HG03378 (cell line): ENCODE measurements at regions not wholly inside any gene's neighbourhood (a gene's known extent, or its start where the extent isn't known, plus 50 kb on each side); places are given as distances from the start of the nearest gene placed in this dataset.
"Not testable (repeated sequence)": the region's sequence is repeated elsewhere in the genome, so short reads cannot be mapped to it uniquely, and the experiment has no call there.

Experiments
- ATAC-seq: cut with Tn5 transposase; IDR thresholded peaks from one replicate; pipeline ENCODE4 v1.9.1; 2021; ENCODE audit warnings: mild to moderate bottlenecking, moderate library complexity; ENCODE audit not compliant: unreplicated experiment

GRCh38 chr9:85487872-85488271, 253.9 kb downstream of the AGTPBP1 start:
- ATAC-seq = no peak

GRCh38 chr9:85484235-85484634, 257.5 kb downstream of the AGTPBP1 start:
- no peak for ATAC-seq

GRCh38 chr9:85483208-85483607, 258.5 kb downstream of the AGTPBP1 start:
- ATAC-seq = no peak

- no peak for ATAC-seq
Observed at GRCh38 chr9:85479305-85479704, 262.4 kb downstream of the AGTPBP1 start.

- no peak for ATAC-seq
Observed at GRCh38 chr9:85478847-85479246, 262.9 kb downstream of the AGTPBP1 start.

- ATAC-seq = not testable (repeated sequence)
Observed at GRCh38 chr9:85474896-85475295, 266.9 kb downstream of the AGTPBP1 start.

- no peak for ATAC-seq
Observed at GRCh38 chr9:85471791-85472190, 270.0 kb downstream of the AGTPBP1 start.

- no peak for ATAC-seq
Observed at GRCh38 chr9:85469041-85469440, 272.7 kb downstream of the AGTPBP1 start.

GRCh38 chr9:85466834-85467233, 274.9 kb downstream of the AGTPBP1 start:
- ATAC-seq = no peak

GRCh38 chr9:85458114-85458864, 283.5 kb downstream of the AGTPBP1 start:
- not testable (repeated sequence) for ATAC-seq

GRCh38 chr9:85453850-85454249, 287.9 kb downstream of the AGTPBP1 start:
- no peak for ATAC-seq

- ATAC-seq = no peak
Observed at GRCh38 chr9:85452841-85453240, 288.9 kb downstream of the AGTPBP1 start.

GRCh38 chr9:85451680-85452079, 290.1 kb downstream of the AGTPBP1 start:
- ATAC-seq = no peak

- no peak for ATAC-seq
Observed at GRCh38 chr9:85445887-85446286, 295.9 kb downstream of the AGTPBP1 start.

- ATAC-seq = no peak
Observed at GRCh38 chr9:85444243-85444642, 297.5 kb downstream of the AGTPBP1 start.

GRCh38 chr9:85443190-85443598, 298.6 kb downstream of the AGTPBP1 start:
- ATAC-seq = peak; percentile 47

GRCh38 chr9:85439791-85440190, 302.0 kb downstream of the AGTPBP1 start:
- ATAC-seq = no peak

- ATAC-seq = not testable (repeated sequence)
Observed at GRCh38 chr9:85433956-85434355, 307.8 kb downstream of the AGTPBP1 start.

- ATAC-seq = not testable (repeated sequence)
Observed at GRCh38 chr9:85433551-85433950, 308.2 kb downstream of the AGTPBP1 start.

- no peak for ATAC-seq
Observed at GRCh38 chr9:85433046-85433445, 308.7 kb downstream of the AGTPBP1 start.

- no peak for ATAC-seq
Observed at GRCh38 chr9:85432599-85432998, 309.2 kb downstream of the AGTPBP1 start.

GRCh38 chr9:85431339-85432102, 310.2 kb downstream of the AGTPBP1 start:
- ATAC-seq = no peak
